KMS-11 (cell line): ENCODE measurements at regions not wholly inside any gene's neighbourhood (a gene's known extent, or its start where the extent isn't known, plus 50 kb on each side); places are given as distances from the start of the nearest gene placed in this dataset.

Source experiments
- H2AFZ ChIP-seq: fragments of 200-600 bp; sonication (generic); 2 replicates; pipeline ENCODE4 v1.6.1; 2016; ENCODE audit warnings: antibody characterized with exemption, mixed run types, low read depth
- H3K27ac ChIP-seq: fragments of 200-600 bp; sonication (generic); 2 replicates; pipeline ENCODE4 v1.6.1; 2016; ENCODE audit warnings: mild to moderate bottlenecking, mixed run types
- H3K27me3 ChIP-seq: fragments of 200-600 bp; sonication (generic); 2 replicates; pipeline ENCODE4 v1.6.1; 2017; ENCODE audit warnings: mild to moderate bottlenecking, low read depth, mixed run types, moderate library complexity; ENCODE audit not compliant: insufficient read depth
- H3K36me3 ChIP-seq: fragments of 200-600 bp; sonication (generic); 2 replicates; pipeline ENCODE4 v1.6.1; 2017; ENCODE audit warnings: mild to moderate bottlenecking, mixed run types; ENCODE audit not compliant: insufficient read depth
- H3K4me1 ChIP-seq: fragments of 200-600 bp; sonication (generic); 2 replicates; pipeline ENCODE4 v1.6.1; 2016; ENCODE audit warnings: mild to moderate bottlenecking, low read depth, mixed run types; ENCODE audit not compliant: poor library complexity, severe bottlenecking
- H3K4me2 ChIP-seq: fragments of 200-600 bp; sonication (generic); 2 replicates; pipeline ENCODE4 v1.7.0; 2016; ENCODE audit warnings: mild to moderate bottlenecking, mixed run types
- H3K4me3 ChIP-seq: fragments of 200-600 bp; sonication (generic); IDR thresholded peaks from 2 replicates; pipeline ENCODE4 v1.6.1; 2017; ENCODE audit warnings: low read depth, low read length, mixed read lengths; ENCODE audit not compliant: insufficient read depth
- H3K79me2 ChIP-seq: fragments of 200-600 bp; sonication (generic); 2 replicates; pipeline ENCODE4 v1.6.1; 2016; ENCODE audit warnings: low read depth, mixed run types; ENCODE audit not compliant: insufficient read depth
- H3K9ac ChIP-seq: fragments of 200-600 bp; sonication (generic); 2 replicates; pipeline ENCODE4 v1.6.1; 2016; ENCODE audit warnings: mild to moderate bottlenecking, mixed run types
- H4K20me1 ChIP-seq: fragments of 200-600 bp; sonication (generic); 2 replicates; pipeline ENCODE4 v1.6.1; 2016; ENCODE audit warnings: mild to moderate bottlenecking, mixed run types; ENCODE audit not compliant: insufficient read depth
- CTCF ChIP-seq: fragments of 200-600 bp; sonication (generic); conservative IDR thresholded peaks from 2 replicates; pipeline ENCODE4 v1.6.1; 2017; ENCODE audit warnings: low read depth, mild to moderate bottlenecking, antibody characterized with exemption, low read length, moderate library complexity, mixed read lengths

GRCh38 chr4:132203618-132204017 lies 945.5 kb upstream of the PCDH10 start:
- Histone ChIP-seq H3K79me2 (no peaks in the 10 kb centered on the region), H2AFZ (no peak overlapping the region), H3K4me1 (no peaks in the 10 kb centered on the region), H3K36me3 (no peaks in the 10 kb centered on the region), H3K27ac (no peak overlapping the region), H3K4me3 (no peak overlapping the region), H4K20me1 (no peaks in the 10 kb centered on the region), H3K27me3 (no peaks in the 10 kb centered on the region), H3K4me2 (no peak overlapping the region), H3K9ac (no peak overlapping the region)
- no peak for TF ChIP-seq CTCF

- TF ChIP-seq CTCF = no peak
- no peaks in the 10 kb centered on the region for H3K79me2 ChIP-seq
- H3K36me3 ChIP-seq = no peaks in the 10 kb centered on the region
- no peaks in the 10 kb centered on the region for H3K4me1 ChIP-seq
- no peak overlapping the region for H2AFZ ChIP-seq
- no peaks in the 10 kb centered on the region for H4K20me1 ChIP-seq
- H3K27ac ChIP-seq = no peak overlapping the region
- H3K9ac ChIP-seq = no peak overlapping the region
- H3K27me3 ChIP-seq = no peaks in the 10 kb centered on the region
- H3K4me3 ChIP-seq = no peak overlapping the region
- no peak overlapping the region for H3K4me2 ChIP-seq
These were observed 934.6 kb upstream of the PCDH10 start for GRCh38 chr4:132214519-132214918.

- Histone ChIP-seq H3K27me3 (no peaks in the 10 kb centered on the region), H2AFZ (no peak overlapping the region), H3K9ac (no peak overlapping the region), H3K27ac (no peak overlapping the region), H4K20me1 (no peaks in the 10 kb centered on the region), H3K4me2 (no peak overlapping the region), H3K36me3 (no peaks in the 10 kb centered on the region), H3K79me2 (no peaks in the 10 kb centered on the region), H3K4me1 (no peaks in the 10 kb centered on the region), H3K4me3 (no peak overlapping the region)
- no peak for TF ChIP-seq CTCF
These were observed 930.7 kb upstream of the PCDH10 start for GRCh38 chr4:132218406-132218805.

- no peaks in the 10 kb centered on the region for H4K20me1 ChIP-seq
- no peaks in the 10 kb centered on the region for H3K79me2 ChIP-seq
- peak overlapping the region; percentile 38; the same call in 1 of the 2 replicates for H3K4me2 ChIP-seq
- no peak overlapping the region for H3K9ac ChIP-seq
- H3K36me3 ChIP-seq = no peaks in the 10 kb centered on the region
- H2AFZ ChIP-seq = peak overlapping the region; percentile 46; the same call in 1 of the 2 replicates
- no peak for TF ChIP-seq CTCF
- no peak overlapping the region for H3K4me3 ChIP-seq
- H3K4me1 ChIP-seq = no peaks in the 10 kb centered on the region
- no peak overlapping the region for H3K27ac ChIP-seq
- H3K27me3 ChIP-seq = no peaks in the 10 kb centered on the region
These were observed 921.8 kb upstream of the PCDH10 start for GRCh38 chr4:132227151-132227856.
